BLaER1 (cell line): ENCODE measurements at regions not wholly inside any gene's neighbourhood (a gene's known extent, or its start where the extent isn't known, plus 50 kb on each side); places are given as distances from the start of the nearest gene placed in this dataset.
"Not testable (repeated sequence)": the region's sequence is repeated elsewhere in the genome, so short reads cannot be mapped to it uniquely, and the experiment has no call there.

ENCODE experiments used
- H3K27ac ChIP-seq: shearing (Covaris generic); formaldehyde crosslinking; 2 replicates; pipeline ENCODE4 v1.8.1; 2022
- H3K27me3 ChIP-seq: shearing (Covaris generic); formaldehyde crosslinking; 2 replicates; pipeline ENCODE4 v1.8.1; 2022
- H3K36me3 ChIP-seq: shearing (Covaris generic); formaldehyde crosslinking; 2 replicates; pipeline ENCODE4 v1.8.1; 2022
- H3K4me1 ChIP-seq: shearing (Covaris generic); formaldehyde crosslinking; 2 replicates; pipeline ENCODE4 v1.8.1; 2022
- H3K4me2 ChIP-seq: shearing (Covaris generic); formaldehyde crosslinking; 2 replicates; pipeline ENCODE4 v1.8.1; 2022
- H3K4me3 ChIP-seq: shearing (Covaris generic); formaldehyde crosslinking; 2 replicates; pipeline ENCODE4 v1.8.1; 2022
- H3K9ac ChIP-seq: shearing (Covaris generic); formaldehyde crosslinking; 2 replicates; pipeline ENCODE4 v1.8.1; 2022
- H3K9me3 ChIP-seq: shearing (Covaris generic); formaldehyde crosslinking; 2 replicates; pipeline ENCODE4 v1.8.1; 2022
- H4K20me1 ChIP-seq: shearing (Covaris generic); formaldehyde crosslinking; 2 replicates; pipeline ENCODE4 v1.8.1; 2022
- Cebpa-rat ChIP-seq: shearing (Covaris generic); IDR thresholded peaks from 2 replicates; pipeline ENCODE4 v1.8.1; 2022

GRCh38 chr14:43360239-43360638, 1146.8 kb downstream of the FSCB start:
- H3K27me3 ChIP-seq, result no peaks in the 10 kb centered on the region
- no peak for TF ChIP-seq Cebpa-rat
- no peak overlapping the region for H3K4me3 ChIP-seq
- H3K36me3 ChIP-seq, result no peaks in the 10 kb centered on the region
- H3K9ac ChIP-seq, result no peak overlapping the region
- H3K27ac ChIP-seq, result no peak overlapping the region
- H3K4me1 ChIP-seq, result no peaks in the 10 kb centered on the region
- H3K9me3 ChIP-seq, result no peaks in the 10 kb centered on the region
- H4K20me1 ChIP-seq, result no peaks in the 10 kb centered on the region
- no peak overlapping the region for H3K4me2 ChIP-seq

- H3K27me3 ChIP-seq, result no peaks in the 10 kb centered on the region
- no peaks in the 10 kb centered on the region for H3K4me1 ChIP-seq
- H3K4me2 ChIP-seq, result no peak overlapping the region
- H3K36me3 ChIP-seq, result no peaks in the 10 kb centered on the region
- H3K9ac ChIP-seq, result no peak overlapping the region
- TF ChIP-seq Cebpa-rat, result no peak
- H4K20me1 ChIP-seq, result no peaks in the 10 kb centered on the region
- H3K9me3 ChIP-seq, result no peaks in the 10 kb centered on the region
- no peak overlapping the region for H3K27ac ChIP-seq
- H3K4me3 ChIP-seq, result no peak overlapping the region
These were observed 1147.8 kb downstream of the FSCB start for GRCh38 chr14:43359317-43359716.

GRCh38 chr14:43356979-43357545, 1150.0 kb downstream of the FSCB start:
- Histone ChIP-seq H3K27ac (no peak overlapping the region), H3K36me3 (no peaks in the 10 kb centered on the region), H3K9me3 (no peaks in the 10 kb centered on the region), H3K4me1 (no peaks in the 10 kb centered on the region), H4K20me1 (no peaks in the 10 kb centered on the region), H3K9ac (no peak overlapping the region), H3K4me3 (no peak overlapping the region), H3K27me3 (no peaks in the 10 kb centered on the region), H3K4me2 (no peak overlapping the region)
- no peak for TF ChIP-seq Cebpa-rat

DNA sequence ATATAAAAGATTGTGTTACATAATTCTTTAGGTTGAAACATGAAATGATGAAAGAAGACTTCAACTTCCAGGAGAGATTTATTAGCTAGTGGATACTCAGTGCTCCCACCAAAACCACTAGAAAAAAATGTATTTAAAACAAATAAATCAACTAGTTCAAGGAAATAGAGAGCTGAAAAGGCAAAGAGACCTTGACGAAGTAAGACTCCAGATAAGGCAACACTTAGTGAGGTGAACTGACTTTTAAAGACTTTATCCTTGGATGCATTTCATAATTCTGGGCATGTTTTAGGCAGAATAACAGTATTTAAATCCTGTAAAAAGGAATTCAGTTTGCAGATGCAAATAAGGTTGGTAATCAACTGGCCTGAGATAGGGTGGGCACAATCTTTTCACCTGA, 1150.7 kb downstream of the FSCB start:
- Histone ChIP-seq H3K9me3 (no peaks in the 10 kb centered on the region), H3K4me3 (no peak overlapping the region), H4K20me1 (no peaks in the 10 kb centered on the region), H3K9ac (no peak overlapping the region), H3K4me2 (no peak overlapping the region), H3K36me3 (no peaks in the 10 kb centered on the region), H3K27ac (no peak overlapping the region), H3K27me3 (no peaks in the 10 kb centered on the region), H3K4me1 (no peaks in the 10 kb centered on the region)
- TF ChIP-seq Cebpa-rat, result no peak

GRCh38 chr14:43341921-43342320, 1165.2 kb downstream of the FSCB start:
- H3K4me1 ChIP-seq, result no peaks in the 10 kb centered on the region
- H3K9me3 ChIP-seq, result no peaks in the 10 kb centered on the region
- no peak for TF ChIP-seq Cebpa-rat
- no peaks in the 10 kb centered on the region for H4K20me1 ChIP-seq
- H3K4me3 ChIP-seq, result no peak overlapping the region
- no peaks in the 10 kb centered on the region for H3K27me3 ChIP-seq
- H3K27ac ChIP-seq, result no peak overlapping the region
- H3K4me2 ChIP-seq, result no peak overlapping the region
- H3K36me3 ChIP-seq, result no peaks in the 10 kb centered on the region
- H3K9ac ChIP-seq, result no peak overlapping the region

DNA sequence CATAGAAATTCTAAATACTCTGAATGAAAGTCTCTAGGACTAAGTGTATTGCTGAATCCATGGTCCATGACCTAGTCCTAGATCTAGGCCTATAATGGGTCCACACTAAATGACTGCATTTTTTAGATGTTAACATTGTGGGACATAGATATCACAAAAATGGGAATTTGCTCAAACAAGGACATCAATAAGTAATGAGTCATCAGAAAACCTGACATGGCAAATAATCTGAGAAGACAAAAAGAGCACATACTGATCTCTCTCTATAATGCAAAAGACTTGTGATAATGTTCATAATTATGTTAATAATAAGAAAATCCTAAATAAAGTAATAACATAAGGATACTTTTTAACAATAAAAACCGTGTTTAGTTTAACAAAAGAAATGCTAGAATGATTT, 1168.4 kb downstream of the FSCB start:
- no peaks in the 10 kb centered on the region for H3K36me3 ChIP-seq
- H3K4me1 ChIP-seq, result no peaks in the 10 kb centered on the region
- H3K4me3 ChIP-seq, result no peak overlapping the region
- no peak overlapping the region for H3K9ac ChIP-seq
- no peaks in the 10 kb centered on the region for H4K20me1 ChIP-seq
- no peak for TF ChIP-seq Cebpa-rat
- H3K4me2 ChIP-seq, result no peak overlapping the region
- no peaks in the 10 kb centered on the region for H3K9me3 ChIP-seq
- H3K27me3 ChIP-seq, result no peaks in the 10 kb centered on the region
- H3K27ac ChIP-seq, result no peak overlapping the region

GRCh38 chr14:43336351-43336750, 1170.7 kb downstream of the FSCB start:
- no peak for TF ChIP-seq Cebpa-rat
- H3K9me3 ChIP-seq, result no peaks in the 10 kb centered on the region
- H3K27ac ChIP-seq, result no peak overlapping the region
- H3K4me1 ChIP-seq, result no peaks in the 10 kb centered on the region
- H4K20me1 ChIP-seq, result no peaks in the 10 kb centered on the region
- no peaks in the 10 kb centered on the region for H3K27me3 ChIP-seq
- no peak overlapping the region for H3K4me2 ChIP-seq
- no peak overlapping the region for H3K4me3 ChIP-seq
- no peak overlapping the region for H3K9ac ChIP-seq
- H3K36me3 ChIP-seq, result no peaks in the 10 kb centered on the region

DNA sequence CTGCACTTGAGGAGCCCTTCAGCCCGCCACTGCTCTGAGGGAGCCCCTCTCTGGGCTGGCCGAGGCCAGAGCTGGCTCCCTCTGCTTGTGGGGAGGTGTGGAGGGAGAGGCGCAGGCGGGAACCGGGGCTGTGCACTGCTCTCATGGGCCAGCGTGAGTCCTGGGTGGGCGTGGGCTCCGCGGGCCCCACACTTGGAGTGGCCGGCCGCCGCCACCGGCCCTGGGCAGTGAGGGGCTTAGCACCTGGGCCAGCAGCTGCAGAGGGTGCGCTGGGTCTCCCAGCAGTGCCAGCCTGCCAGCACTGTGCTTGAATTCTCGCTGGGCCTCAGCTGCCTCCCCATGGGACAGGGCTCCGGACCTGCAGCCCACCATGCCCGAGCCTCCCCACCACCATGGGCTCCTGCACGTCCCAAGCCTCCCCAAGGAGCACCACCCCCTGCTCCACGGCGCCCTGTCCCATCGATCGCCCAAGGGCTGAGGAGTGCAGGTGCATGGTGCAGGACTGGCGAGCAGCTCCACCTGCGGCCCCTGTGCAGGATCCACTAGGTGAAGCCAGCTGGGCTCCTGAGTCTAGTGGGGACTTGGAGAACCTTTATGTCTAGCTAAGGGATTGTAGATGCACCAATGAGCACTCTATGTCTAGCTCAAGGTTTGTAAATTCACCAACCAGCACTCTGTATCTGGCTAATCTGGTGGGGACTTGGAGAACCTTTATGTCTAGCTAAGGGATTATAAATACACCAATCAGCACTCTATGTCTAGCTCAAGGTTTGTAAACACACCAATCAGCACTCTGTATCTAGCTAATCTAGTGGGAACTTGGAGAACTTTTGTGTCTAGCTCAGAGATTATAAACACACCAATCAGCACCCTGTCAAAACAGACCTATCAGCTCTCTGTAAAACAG, 1180.3 kb downstream of the FSCB start:
- not testable (repeated sequence) for H3K27me3 ChIP-seq, H3K4me3 ChIP-seq, H3K9me3 ChIP-seq, H3K4me2 ChIP-seq, H4K20me1 ChIP-seq, H3K9ac ChIP-seq, H3K27ac ChIP-seq, H3K4me1 ChIP-seq, H3K36me3 ChIP-seq

DNA sequence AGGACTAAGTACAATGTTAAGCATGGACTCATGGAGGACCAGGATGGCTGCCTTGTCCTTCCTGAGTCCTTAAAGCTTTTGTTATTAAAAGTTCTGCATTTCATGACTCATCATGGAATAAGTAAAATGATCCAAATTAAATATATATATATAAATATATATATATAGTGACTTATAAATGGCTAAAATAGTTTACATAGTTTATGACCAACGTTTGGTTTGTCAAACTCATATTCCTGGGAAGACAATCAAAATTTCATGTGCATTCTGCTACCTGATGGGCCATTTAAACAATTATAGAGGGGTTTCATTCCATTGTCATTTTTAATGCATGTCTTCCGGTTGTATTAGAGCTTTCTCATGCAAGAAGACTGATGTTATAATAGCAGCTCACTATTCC, 1190.7 kb downstream of the FSCB start:
- no peak for TF ChIP-seq Cebpa-rat
- H3K36me3 ChIP-seq, result no peaks in the 10 kb centered on the region
- no peaks in the 10 kb centered on the region for H4K20me1 ChIP-seq
- no peak overlapping the region for H3K4me3 ChIP-seq
- no peaks in the 10 kb centered on the region for H3K4me1 ChIP-seq
- no peaks in the 10 kb centered on the region for H3K27me3 ChIP-seq
- no peaks in the 10 kb centered on the region for H3K9me3 ChIP-seq
- no peak overlapping the region for H3K9ac ChIP-seq
- H3K4me2 ChIP-seq, result no peak overlapping the region
- H3K27ac ChIP-seq, result no peak overlapping the region

DNA sequence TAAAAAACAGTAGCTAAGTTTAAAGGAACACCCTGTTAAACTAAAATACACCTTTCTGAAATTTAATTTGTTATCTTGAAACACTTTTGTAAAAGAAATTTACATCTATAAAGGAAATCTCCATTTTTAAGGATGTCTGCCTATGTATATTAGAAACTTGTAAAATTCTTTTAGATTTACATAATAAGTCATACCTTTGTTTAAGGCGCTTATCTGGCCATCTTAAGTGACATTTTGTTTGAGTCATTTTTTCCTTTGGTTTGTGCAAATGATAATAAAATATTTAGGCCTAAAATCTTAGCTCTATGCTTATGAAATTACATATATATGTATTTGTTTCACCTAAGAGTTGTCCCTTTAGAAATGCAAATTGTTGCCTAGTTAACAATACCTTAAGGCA, 1193.4 kb downstream of the FSCB start:
- no peak for TF ChIP-seq Cebpa-rat
- Histone ChIP-seq H3K4me1 (no peaks in the 10 kb centered on the region), H3K4me2 (no peak overlapping the region), H3K4me3 (no peak overlapping the region), H3K27ac (no peak overlapping the region), H4K20me1 (no peaks in the 10 kb centered on the region), H3K36me3 (no peaks in the 10 kb centered on the region), H3K9me3 (no peaks in the 10 kb centered on the region), H3K9ac (no peak overlapping the region), H3K27me3 (no peaks in the 10 kb centered on the region)
